ENCODE measurements at regions not wholly inside any gene's neighbourhood (a gene's known extent, or its start where the extent isn't known, plus 50 kb on each side); places are given as distances from the start of the nearest gene placed in this dataset.

DNA sequence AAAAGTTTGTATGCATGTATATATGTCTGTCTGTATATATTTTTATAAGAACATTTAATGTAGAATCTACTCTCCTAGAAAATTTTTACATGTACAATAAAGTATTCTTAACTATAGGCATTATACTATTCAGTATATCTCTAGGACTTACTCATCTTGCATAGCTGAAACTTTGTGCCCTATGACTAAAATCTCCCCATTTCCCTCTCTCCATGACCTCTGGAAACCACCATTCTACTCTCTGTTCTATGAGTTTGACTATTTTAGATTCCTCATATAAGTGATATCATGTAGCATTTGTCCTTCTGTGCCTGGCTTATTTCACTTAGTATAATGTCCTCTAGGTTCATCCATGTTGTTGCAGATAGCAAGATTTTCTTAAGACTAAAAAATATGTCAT is 205.1 kb upstream of the SMLR1 start:
- TF ChIP-seq, protein P1, sequence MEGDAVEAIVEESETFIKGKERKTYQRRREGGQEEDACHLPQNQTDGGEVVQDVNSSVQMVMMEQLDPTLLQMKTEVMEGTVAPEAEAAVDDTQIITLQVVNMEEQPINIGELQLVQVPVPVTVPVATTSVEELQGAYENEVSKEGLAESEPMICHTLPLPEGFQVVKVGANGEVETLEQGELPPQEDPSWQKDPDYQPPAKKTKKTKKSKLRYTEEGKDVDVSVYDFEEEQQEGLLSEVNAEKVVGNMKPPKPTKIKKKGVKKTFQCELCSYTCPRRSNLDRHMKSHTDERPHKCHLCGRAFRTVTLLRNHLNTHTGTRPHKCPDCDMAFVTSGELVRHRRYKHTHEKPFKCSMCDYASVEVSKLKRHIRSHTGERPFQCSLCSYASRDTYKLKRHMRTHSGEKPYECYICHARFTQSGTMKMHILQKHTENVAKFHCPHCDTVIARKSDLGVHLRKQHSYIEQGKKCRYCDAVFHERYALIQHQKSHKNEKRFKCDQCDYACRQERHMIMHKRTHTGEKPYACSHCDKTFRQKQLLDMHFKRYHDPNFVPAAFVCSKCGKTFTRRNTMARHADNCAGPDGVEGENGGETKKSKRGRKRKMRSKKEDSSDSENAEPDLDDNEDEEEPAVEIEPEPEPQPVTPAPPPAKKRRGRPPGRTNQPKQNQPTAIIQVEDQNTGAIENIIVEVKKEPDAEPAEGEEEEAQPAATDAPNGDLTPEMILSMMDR (IDR thresholded peaks at IDR 0.05) = no peak
- TF ChIP-seq POLR2A (IDR thresholded peaks at IDR 0.05) = no peak
